Nephron (organoid): ENCODE measurements at regions not wholly inside any gene's neighbourhood (a gene's known extent, or its start where the extent isn't known, plus 50 kb on each side); places are given as distances from the start of the nearest gene placed in this dataset.

Experiments
- H3K27ac Mint-ChIP-seq, 3 experiments: 2 replicates each; pipeline ENCODE4 v1.8.0; 2020; ENCODE audit warnings: mixed read lengths in 3 of 3, mild to moderate bottlenecking in 2 of 3, moderate library complexity in 1 of 3
- H3K27me3 Mint-ChIP-seq: 2 replicates; pipeline ENCODE4 v1.8.0; 2021; ENCODE audit warnings: low read depth, mild to moderate bottlenecking, moderate library complexity, mixed read lengths
- H3K36me3 Mint-ChIP-seq: 2 replicates; pipeline ENCODE4 v1.8.0; 2020; ENCODE audit warnings: low read depth, mixed read lengths
- H3K4me1 Mint-ChIP-seq: 2 replicates; pipeline ENCODE4 v1.8.0; 2020; ENCODE audit warnings: mixed read lengths
- H3K4me3 Mint-ChIP-seq, 3 experiments: 2 replicates each; pipeline ENCODE4 v1.8.0; 2020; ENCODE audit warnings: mild to moderate bottlenecking in 3 of 3, mixed read lengths in 3 of 3, moderate library complexity in 2 of 3
- H3K9me3 Mint-ChIP-seq: 2 replicates; pipeline ENCODE4 v1.8.0; 2020; ENCODE audit warnings: mixed read lengths
- CTCF ChIP-seq, 3 experiments: fragments of 200-600 bp; sonication (generic); IDR thresholded peaks; one replicate each; pipeline ENCODE4 v1.5.0; 2021; ENCODE audit warnings: antibody characterized with exemption in 3 of 3; ENCODE audit not compliant: unreplicated experiment in 3 of 3

- no peak for TF ChIP-seq CTCF (IDR thresholded peaks at IDR 0.05; ENCODE audit: unreplicated experiment in 3 of 3)
- Mint-ChIP-seq H3K36me3 (no peaks in the 10 kb centered on the region), H3K4me3 (no peak overlapping the region), H3K4me1 (no peaks in the 10 kb centered on the region), H3K27me3 (peaks cover 47% of the 10 kb centered on the region), H3K27ac (no peak overlapping the region), H3K9me3 (peaks cover 9% of the 10 kb centered on the region)
Measured at GRCh38 chr7:21175714-21176113, 252.2 kb upstream of the SP4 start.

- H3K27ac Mint-ChIP-seq = no peak overlapping the region
- H3K4me3 Mint-ChIP-seq = no peak overlapping the region
- H3K36me3 Mint-ChIP-seq = no peaks in the 10 kb centered on the region
- H3K4me1 Mint-ChIP-seq = peaks cover 10% of the 10 kb centered on the region
- peaks cover 12% of the 10 kb centered on the region for H3K9me3 Mint-ChIP-seq
- no peak for TF ChIP-seq CTCF (IDR thresholded peaks at IDR 0.05; ENCODE audit: unreplicated experiment in 3 of 3)
- peaks cover 4% of the 10 kb centered on the region for H3K27me3 Mint-ChIP-seq
Measured at GRCh38 chr7:21184942-21185652, 242.8 kb upstream of the SP4 start.

GRCh38 chr7:21185653-21186265 lies 242.1 kb upstream of the SP4 start:
- TF ChIP-seq CTCF (IDR thresholded peaks at IDR 0.05; ENCODE audit: unreplicated experiment in 3 of 3) = no peak
- Mint-ChIP-seq H3K36me3 (no peaks in the 10 kb centered on the region), H3K27ac (no peak overlapping the region), H3K4me3 (no peak overlapping the region), H3K9me3 (peaks cover 12% of the 10 kb centered on the region), H3K27me3 (peaks cover 4% of the 10 kb centered on the region), H3K4me1 (peaks cover 10% of the 10 kb centered on the region)

GRCh38 chr7:21191321-21192073 lies 236.4 kb upstream of the SP4 start:
- TF ChIP-seq CTCF (IDR thresholded peaks at IDR 0.05; ENCODE audit: unreplicated experiment in 3 of 3) = no peak
- no peak overlapping the region for H3K27ac Mint-ChIP-seq
- peaks cover 4% of the 10 kb centered on the region for H3K27me3 Mint-ChIP-seq
- no peaks in the 10 kb centered on the region for H3K9me3 Mint-ChIP-seq
- H3K4me3 Mint-ChIP-seq = no peak overlapping the region
- peaks cover 5% of the 10 kb centered on the region for H3K4me1 Mint-ChIP-seq
- no peaks in the 10 kb centered on the region for H3K36me3 Mint-ChIP-seq

GRCh38 chr7:21192657-21193056 lies 235.2 kb upstream of the SP4 start:
- no peaks in the 10 kb centered on the region for H3K9me3 Mint-ChIP-seq
- no peak overlapping the region for H3K4me3 Mint-ChIP-seq
- TF ChIP-seq CTCF (IDR thresholded peaks at IDR 0.05; ENCODE audit: unreplicated experiment in 3 of 3) = no peak
- no peaks in the 10 kb centered on the region for H3K27me3 Mint-ChIP-seq
- H3K27ac Mint-ChIP-seq = no peak overlapping the region
- peaks cover 5% of the 10 kb centered on the region for H3K4me1 Mint-ChIP-seq
- H3K36me3 Mint-ChIP-seq = no peaks in the 10 kb centered on the region
